DMS 273 (cell line): ENCODE measurements at regions not wholly inside any gene's neighbourhood (a gene's known extent, or its start where the extent isn't known, plus 50 kb on each side); places are given as distances from the start of the nearest gene placed in this dataset.
A peak's percentile ranks its signal among the peaks of the same experiment; 100 is the strongest.
"Not testable (repeated sequence)": the region's sequence is repeated elsewhere in the genome, so short reads cannot be mapped to it uniquely, and the experiment has no call there.

Source experiments
- DNase-seq: peaks from one replicate; lab custom pipeline; 2025; ENCODE audit not compliant: unreplicated experiment; lab: John Stamatoyannopoulos, UW

DNA sequence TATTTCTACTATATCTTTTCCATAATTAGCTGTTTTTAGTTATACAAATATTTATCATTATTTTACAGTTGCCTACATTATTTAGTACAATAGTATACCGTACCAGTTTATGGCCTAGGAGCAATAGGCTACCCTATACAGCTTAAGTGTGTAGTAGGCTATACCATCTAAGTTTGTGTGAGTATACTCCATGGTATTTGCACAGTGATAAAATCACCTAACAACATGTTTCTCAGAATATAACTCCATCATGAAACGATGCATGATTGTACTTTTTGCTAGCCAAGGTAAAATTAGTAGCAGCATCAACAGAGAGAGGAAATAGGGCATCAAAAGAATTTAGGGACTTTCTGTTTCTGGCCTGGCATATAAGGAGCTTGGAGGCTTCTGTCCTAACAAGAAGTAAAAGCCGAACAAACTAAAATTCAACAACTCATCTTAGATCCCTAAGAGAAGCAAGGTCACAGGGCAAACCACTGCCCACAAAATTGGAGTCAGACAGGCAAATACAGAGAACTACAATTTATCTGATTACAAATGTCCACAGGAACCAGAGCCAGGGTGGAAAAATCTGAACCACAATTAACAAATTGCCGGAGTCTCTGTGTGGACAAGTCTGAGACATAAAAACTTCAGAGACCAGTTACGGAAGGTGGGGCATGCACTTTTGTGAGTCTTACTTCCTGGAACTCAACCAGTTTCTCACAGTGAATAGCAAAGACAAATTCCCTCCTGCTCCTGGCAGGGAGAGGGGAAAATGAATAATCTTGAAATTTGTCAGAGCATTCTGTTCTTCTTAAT lies 671.4 kb downstream of the RFPL4B start:
- DNase-seq, result no peak

DNA sequence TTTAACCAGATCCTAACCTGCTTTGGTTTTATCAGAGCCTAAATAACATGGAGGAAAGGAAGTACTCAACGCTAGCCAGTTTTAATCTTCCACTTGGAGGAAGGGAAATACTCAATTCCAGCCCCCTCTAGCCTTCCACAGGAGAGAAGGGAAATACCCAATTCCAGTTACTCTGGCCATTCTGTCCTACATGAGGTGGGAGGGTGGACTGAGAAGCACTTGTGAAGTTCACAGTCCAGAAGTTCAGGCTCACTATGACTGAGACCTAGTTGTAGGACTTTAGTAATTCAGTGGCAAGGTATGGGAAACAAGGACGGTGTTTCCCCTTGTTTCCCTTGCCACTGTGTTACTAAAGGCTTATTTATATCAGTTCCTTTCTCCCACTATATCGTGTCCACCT lies 672.0 kb downstream of the RFPL4B start:
- no peak for DNase-seq

DNA sequence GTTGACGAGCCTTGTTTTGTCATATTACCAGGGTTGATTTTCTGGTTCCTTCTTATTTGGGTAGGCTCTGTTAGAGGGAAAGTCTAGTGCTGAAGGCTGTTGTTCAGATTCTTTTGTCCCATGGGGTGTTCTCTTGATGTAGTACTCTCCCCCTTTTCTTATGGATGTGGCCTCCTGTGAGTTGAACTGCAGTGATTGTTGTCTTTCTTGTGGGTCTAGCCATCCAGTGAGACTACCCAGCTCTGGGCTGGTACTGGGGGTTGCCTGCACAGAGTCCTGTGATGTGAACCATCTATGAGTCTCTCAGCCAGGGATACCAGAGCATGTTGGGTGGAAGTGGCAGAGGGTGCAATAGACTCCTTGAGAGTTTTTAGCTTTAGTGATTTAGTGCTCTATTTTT lies 680.6 kb downstream of the RFPL4B start:
- DNase-seq, result no peak

DNA sequence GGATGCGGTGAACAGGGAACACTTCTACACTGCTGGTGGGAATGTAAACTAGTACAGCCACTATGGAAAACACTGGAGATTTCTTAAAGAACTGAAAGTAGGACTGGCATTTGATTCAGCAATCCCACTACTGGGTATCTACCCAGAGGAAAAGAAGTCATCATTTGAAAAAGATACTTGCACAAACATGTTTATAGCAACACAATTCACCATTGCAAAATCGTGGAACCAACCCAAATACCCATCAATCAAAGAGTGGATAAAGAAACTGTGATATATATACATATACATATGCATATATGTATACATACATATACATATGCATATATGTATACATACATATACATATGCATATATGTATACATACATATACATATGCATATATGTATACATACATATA lies 682.0 kb downstream of the RFPL4B start:
- not testable (repeated sequence) for DNase-seq

DNA sequence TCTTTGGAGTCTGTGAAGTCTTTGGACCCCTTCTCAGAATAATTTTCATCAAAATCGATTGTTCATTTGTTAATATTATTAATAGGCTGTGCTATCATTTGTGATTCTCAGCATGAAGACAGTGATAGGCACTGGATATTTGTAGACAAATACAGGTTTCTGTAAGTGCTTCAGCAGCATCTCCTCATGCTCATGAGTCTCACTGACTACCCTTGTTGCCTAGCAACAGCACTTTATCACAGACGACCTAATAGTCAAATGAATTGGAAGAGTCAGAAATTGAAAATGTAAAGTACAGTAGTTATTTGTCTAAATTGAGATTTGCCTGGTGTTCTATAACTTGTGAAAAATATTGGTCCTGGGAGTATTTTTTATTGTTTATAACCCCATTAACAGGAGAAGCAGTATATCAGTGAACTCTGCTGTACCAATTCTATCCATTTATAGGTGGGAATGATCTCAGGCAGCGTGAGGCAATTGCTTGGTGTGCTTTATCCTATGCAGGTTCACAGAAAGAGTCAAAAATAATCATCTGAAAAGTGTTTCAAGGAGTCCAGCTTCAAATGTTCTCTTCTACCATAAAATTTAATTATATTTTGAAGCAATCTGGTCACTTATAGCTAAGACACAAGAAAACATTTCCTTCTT lies 684.6 kb downstream of the RFPL4B start:
- peak; percentile 36 for DNase-seq

DNA sequence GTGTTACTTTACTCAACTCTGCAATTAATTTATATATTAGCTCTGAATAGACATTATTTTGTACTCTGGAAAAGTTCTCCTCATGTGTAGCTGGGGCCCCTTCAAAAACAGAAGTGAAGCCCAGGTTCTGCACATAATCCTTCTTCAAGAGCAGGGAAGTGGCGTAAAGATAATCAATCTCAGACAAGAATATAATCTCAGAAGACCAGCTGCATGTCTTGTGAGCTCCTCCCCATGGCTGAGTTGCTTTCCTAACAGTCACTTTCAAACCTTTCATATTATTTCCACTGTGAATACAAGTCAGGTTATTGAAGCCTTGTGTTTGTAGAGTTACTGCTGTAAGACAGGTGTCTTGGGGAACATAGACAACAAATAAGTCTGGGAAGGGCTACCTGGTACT lies 691.9 kb downstream of the RFPL4B start:
- no peak for DNase-seq

DNA sequence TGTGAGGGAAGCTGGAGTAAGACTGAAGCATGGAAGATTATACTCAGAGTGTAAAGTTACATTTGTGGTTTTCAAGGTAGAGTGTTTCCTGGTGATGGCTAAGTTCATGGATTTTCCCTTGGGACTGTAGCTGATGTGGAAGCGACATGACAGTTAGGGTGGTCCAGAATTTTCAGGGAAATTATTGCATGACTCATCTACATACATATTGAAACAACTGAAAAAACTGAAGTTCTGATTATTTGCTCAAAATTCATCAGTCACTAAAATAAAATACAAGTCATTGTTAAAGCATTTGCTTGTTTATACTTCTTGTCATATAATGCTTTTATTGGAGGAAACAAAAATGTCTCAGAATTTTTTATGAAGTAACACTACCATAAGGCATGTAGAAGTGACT lies 700.0 kb downstream of the RFPL4B start:
- no peak for DNase-seq

DNA sequence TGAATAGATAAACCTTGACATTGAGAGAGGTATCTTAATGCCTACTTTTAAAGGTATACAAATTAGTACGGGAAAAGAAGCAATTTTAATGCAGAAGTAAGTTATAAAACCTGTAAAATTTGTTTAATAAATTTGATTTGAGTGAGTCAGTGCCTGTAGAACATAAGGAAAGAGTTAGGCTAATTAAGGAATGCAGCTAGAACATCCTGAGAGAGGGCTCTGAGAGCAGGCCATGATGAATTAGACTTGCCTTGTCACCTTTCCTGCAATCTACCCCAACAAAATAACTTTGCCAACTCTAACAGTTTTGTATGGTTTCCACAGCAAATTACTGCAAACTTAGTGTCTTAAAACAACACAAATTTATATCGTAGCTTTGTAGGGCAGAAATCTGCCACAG lies 700.8 kb downstream of the RFPL4B start:
- no peak for DNase-seq

DNA sequence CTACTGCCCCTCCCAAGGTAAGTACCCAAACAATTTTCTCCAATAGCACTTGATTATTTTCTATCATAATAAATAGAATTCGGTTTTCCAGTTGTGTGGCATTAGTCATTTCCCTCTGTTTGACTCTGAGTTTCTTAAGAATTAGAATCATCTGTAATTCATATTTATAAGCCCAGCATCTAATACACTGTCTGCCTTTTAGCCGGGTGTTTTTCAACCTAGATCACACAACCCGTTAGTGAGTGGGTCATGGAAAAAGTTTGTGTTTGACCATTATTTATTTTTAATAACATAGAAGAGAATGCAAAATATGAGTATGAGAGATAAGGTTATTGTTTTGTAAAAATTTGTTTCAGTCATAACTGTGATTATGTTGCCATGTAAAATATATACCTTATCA lies 701.6 kb downstream of the RFPL4B start:
- DNase-seq, result no peak

DNA sequence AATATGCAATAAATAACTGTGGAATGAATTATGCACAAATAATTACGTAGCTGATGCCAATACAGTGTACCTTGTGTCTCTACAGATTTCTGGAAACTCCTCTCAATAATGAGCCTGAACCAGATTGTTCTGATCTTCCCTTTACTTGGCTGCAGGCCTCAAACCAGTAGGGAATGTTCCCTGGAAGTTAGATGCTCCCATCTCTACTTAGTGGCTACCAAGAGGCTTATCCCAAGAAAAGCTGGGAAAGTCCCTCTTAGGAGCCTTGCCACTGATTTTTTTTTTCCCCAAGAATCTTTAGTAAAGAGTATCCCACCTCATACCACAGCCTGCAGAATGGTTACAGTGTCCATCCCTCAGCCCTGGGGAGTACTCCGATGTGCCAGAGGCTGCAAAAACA lies 702.1 kb downstream of the RFPL4B start:
- no peak for DNase-seq

DNA sequence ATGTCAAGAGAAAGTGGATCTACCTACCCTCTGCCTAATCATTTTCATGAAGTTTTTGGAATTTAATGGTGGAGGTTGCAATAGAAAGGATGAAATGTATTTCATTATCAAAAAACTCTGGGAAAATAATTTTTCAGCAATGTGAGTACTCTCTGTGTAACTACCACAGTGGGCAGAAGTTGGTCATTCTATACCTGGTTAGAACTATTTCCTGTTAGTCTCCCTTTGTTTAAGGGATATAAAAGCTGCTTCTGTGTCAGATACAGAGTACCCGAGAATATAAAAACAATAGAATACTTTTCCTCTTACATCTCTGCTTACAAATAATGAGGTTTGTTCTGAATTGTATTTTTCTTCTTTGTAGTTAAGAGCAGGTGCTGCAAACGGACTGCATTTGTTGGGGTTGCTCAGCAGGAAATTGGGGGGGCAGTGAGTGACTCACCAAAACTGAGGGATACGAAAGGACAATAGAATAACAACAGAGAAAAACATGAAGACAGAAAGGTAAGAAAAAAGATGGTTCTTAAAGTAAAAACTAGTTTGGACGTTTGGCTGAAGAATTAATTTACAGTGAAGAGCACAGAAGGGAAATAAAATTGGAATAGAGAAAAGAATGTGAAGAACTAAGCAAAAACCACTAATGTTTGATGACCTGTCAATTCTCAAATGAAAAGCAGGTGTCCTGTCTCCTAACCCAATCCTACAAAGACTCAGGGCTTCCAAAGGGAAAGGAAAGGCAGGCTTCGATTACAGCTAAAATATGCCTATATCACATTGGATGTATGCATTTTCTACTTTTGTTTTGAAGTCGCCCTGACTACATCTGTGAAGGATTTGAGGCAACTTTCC lies 703.1 kb downstream of the RFPL4B start:
- no peak for DNase-seq

DNA sequence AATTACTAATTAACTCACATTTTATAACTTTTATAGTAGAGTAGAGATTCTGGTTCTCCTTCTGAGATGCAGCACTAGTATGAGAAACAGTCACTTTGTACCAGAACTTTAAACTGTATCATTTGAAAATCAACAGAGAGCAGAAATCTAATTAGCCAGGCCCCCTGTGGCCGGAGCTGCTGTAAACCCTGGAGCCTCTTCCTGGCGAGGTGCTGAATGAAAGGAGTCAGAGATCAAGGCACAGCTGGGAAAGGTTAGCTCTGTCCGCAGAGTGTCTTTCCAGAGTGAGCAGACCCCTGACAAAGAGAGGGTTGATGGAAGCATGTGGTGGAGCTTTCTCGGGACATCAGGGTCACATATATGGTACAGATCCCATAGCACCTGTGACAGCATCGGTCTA lies 703.8 kb downstream of the RFPL4B start:
- no peak for DNase-seq

DNA sequence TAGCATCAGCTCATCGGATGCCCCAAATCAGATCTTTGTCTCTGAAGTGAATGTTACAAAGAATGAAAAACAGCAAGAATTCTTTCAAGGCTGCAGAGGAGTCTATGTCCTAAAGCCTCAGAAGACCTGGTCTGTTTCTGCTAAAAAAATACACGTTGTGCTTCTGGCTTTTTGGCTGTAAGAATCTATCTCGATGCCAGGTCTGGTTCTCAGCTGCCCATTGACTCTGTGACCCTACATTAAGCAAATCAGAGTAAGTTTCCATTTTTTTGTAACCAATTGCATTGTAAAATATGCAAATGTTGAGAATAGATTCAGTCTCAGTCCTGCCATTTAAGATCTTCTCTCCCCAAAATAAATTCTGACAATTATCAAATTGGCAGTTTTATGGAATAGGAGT lies 705.4 kb downstream of the RFPL4B start:
- DNase-seq, result no peak

DNA sequence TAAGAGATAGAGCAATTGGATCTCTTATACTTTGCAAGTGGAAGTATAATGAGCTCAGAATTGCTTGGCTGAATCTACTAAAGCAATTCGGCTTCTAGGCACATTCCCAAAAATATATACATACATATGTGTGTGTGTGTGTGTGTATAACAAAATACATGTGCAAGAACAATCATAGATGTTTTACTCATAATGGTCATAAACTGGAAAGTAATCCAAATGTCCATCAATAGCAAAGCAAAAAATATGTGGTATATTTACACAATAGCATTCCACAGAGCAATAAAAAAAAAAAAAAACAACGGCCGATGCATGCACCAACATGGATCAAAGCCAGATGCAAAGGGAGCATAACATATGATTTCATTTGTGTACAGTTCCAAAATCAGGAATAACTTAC lies 707.9 kb downstream of the RFPL4B start:
- DNase-seq, result no peak

DNA sequence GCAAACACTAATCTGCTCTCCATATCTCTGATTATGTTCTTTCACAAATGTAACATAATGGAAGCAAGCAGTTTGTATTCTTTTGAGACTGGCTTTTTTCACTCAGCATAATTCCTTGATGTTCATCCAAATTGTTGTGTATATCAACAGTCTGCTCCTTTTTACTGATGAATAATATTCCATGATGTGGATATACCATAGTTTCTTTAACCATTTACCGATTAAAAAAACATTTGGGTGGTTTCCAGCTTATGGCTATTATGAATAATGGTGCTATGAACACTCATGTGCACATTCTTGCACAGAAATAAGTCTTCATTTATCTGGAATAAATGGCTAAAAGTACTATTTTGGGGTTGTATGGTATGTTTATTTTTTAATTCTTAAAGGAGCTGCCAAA lies 708.9 kb downstream of the RFPL4B start:
- DNase-seq, result no peak

DNA sequence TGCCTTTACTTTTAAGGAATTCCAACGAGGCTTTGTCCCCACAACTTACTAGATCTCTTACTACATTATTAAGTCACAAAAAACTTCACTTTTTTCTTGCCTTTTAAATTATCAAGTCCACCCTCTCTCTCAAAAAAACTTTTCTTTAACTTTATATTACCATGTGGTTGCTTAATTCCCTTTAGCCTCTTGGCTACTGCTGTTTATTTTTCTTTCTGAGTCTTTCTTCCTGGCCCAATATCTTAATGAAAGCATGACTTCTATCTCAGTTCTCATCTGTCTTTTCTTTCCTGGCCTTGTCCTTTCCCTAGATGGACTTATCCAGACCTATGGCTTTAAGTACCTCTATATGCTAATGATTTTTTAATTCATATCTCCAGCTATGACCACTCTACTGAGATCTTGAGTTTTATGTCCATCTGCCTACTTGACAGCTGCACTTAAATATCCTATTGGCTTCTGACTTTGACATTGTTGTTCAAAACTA lies 710.5 kb downstream of the RFPL4B start:
- no peak for DNase-seq

DNA sequence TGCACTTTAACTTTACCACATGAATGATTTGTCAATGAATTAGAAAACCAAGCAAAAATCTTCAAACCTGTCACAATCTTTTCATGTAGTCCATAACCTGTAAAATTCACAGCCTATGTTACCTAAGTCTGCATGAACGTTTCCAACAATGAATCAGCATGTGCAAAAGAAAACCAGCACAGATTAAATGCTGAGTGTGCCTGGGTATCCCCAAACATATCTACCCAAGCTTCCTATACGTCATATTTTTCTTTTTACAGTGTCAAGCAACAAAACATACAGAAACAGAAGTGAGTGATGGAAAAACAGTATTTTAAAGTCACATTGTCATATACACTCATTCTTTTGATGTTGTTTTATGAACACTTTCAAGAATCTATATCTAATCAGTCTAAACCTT lies 713.5 kb downstream of the RFPL4B start:
- DNase-seq, result no peak

DNA sequence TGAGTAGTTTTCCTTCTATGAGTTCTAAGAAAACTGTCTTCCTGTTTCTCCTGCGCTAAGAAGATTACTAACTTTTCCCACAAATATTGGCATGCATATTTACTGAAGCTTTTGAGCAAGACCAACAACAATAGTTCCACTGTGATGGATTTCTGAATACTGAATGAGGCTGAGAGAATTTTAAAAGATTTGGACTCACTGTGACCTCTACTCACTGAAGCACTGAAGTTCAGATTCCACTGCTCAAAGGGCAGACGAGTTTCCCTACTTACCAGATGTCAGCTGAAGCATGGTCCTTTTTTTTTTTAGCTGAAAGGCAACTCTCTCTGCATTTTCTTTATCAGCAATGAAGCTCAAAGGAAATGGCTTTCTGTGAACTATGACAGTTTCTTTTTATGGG lies 718.5 kb downstream of the RFPL4B start:
- DNase-seq, result peak; percentile 4

DNA sequence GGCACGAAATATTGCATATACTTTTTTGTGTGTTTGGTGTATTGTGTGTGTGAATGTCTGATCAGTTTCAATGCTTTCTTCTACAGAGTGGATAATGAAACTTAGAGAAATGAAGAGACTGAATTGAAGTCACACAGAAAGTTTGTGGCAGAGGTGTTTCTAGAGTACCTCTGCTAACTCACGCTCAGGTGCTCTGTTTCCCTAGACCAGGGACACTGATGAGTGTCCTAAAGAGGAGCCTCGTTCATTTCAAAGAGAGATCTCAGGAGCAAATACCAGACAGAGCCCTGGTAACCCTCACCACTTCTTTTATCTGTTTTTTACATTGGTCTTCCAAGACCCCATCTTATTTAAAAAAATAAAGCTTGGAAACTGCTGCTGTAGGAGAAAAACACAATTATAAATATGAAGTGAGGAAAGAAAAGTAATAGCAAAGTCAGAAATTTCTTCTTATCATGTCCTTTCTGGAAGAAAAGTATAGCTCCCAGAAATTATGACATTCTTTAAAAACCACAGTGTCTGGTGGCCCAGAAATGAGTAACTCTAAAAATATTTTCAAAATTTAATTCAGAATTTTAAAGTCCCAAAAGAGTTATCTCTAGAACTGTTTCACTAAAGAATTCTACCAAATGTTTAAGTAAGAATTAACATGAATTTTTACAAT lies 720.6 kb downstream of the RFPL4B start:
- no peak for DNase-seq

DNA sequence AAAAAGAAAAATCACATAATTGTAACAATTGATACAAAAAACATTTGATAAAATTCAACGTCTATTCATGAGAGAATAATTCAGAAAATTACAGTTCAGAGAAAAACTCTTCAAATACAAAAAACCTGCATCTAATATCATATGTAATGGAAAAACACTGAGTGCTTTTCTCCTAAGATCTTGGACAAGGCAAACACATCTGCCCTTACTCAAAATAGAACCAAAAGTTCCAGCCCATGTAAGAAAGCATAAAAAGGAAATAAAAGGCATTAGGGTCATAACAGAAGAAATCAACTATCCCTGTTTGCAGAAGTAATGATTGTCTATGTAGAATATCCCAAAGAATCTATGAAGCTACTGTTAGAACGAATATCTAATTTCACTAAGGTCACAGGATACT lies 721.4 kb downstream of the RFPL4B start:
- DNase-seq, result no peak

DNA sequence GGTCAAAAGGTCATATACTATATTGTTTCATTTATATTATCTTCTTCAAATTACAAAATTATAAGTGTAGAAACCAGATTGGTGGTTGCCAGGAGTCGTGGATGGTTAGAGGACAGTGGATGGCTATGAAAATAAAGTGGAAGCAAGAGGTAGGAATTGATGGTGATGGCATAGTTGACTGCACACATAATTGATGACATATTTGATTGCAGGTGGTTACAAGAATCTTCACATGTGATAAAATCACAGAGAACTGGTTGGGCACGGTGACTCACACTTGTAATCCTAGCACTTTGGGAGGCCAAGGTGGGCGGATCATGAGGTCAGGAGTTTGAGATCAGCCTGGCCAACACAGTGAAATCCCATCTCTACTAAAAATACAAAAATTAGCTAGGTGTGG lies 723.6 kb downstream of the RFPL4B start:
- DNase-seq, result not testable (repeated sequence)
